IMR-90 (cell line): ENCODE measurements at regions not wholly inside any gene's neighbourhood (a gene's known extent, or its start where the extent isn't known, plus 50 kb on each side); places are given as distances from the start of the nearest gene placed in this dataset.

Experiments used
- ATAC-seq: fragments of 200-7000 bp; cut with Tn5 transposase; 2 replicates; pipeline ENCODE4 v1.9.1; 2020; ENCODE audit warnings: low read depth, mild to moderate bottlenecking, moderate library complexity
- BruUV-seq: library from RNA; stranded (reverse); fragments of 400-500 nt; replicated peaks from 2 replicates; lab custom pipeline; 2021; lab: Mats Ljungman, UMichigan
- CTCF ChIA-PET: fragments of 300-600 bp; formaldehyde crosslinking; extraction: SDS; loops from one replicate; lab custom pipeline; 2021; ENCODE audit warnings: antibody characterized with exemption; lab: Yijun Ruan, JAX
- POLR2A ChIA-PET: fragments of 300-600 bp; sonication (Branson Sonifier 250); formaldehyde crosslinking; loops from one replicate; lab custom pipeline; 2022; ENCODE audit warnings: antibody characterized with exemption; ENCODE audit not compliant: unreplicated experiment; lab: Charles Lee
- DNase-seq: peaks from one replicate; pipeline ENCODE4 v3.0.0; 2013
- H2AFZ ChIP-seq: replicated peaks from 2 replicates; pipeline ENCODE3; 2013; ENCODE audit warnings: low read length, mild to moderate bottlenecking; ENCODE audit not compliant: poor library complexity
- H2AK5ac ChIP-seq: 2 replicates; pipeline ENCODE4 v1.6.1; 2013; ENCODE audit warnings: low read depth, low read length, inconsistent platforms
- H2AK9ac ChIP-seq: replicated peaks from 2 replicates; pipeline ENCODE3; 2013; ENCODE audit warnings: mild to moderate bottlenecking, low read depth, low read length, moderate library complexity; ENCODE audit not compliant: poor library complexity
- H2BK120ac ChIP-seq: 2 replicates; pipeline ENCODE4 v1.6.1; 2013; ENCODE audit warnings: low read depth, low read length, inconsistent platforms
- H2BK15ac ChIP-seq: 3 replicates; pipeline ENCODE4 v1.6.1; 2013; ENCODE audit warnings: low read depth, low read length, inconsistent platforms
- H2BK20ac ChIP-seq: 2 replicates; pipeline ENCODE4 v1.6.1; 2013; ENCODE audit warnings: low read depth, mild to moderate bottlenecking, inconsistent platforms, low read length, moderate library complexity
- H2BK5ac ChIP-seq: 2 replicates; pipeline ENCODE4 v1.6.1; 2013; ENCODE audit warnings: mild to moderate bottlenecking, low read depth, low read length, inconsistent platforms; ENCODE audit not compliant: poor library complexity, severe bottlenecking
- H3K14ac ChIP-seq: replicated peaks from 2 replicates; pipeline ENCODE4 v1.6.1; 2013; ENCODE audit warnings: low read depth, low read length, inconsistent platforms
- H3K18ac ChIP-seq: 2 replicates; pipeline ENCODE4 v1.6.1; 2013; ENCODE audit warnings: low read depth, low read length, control low read depth
- H3K23ac ChIP-seq: 2 replicates; pipeline ENCODE4 v1.6.1; 2013; ENCODE audit warnings: low read depth, low read length, inconsistent platforms
- H3K27ac ChIP-seq: 2 replicates; pipeline ENCODE4 v1.5.1; 2013; ENCODE audit warnings: mild to moderate bottlenecking, control low read depth, low read length; ENCODE audit not compliant: insufficient read depth
- H3K27me3 ChIP-seq: 2 replicates; pipeline ENCODE4 v1.6.1; 2013; ENCODE audit warnings: low read length; ENCODE audit not compliant: control insufficient read depth, insufficient read depth
- H3K36me3 ChIP-seq: 2 replicates; pipeline ENCODE4 v1.6.1; 2013; ENCODE audit warnings: low read length, mixed read lengths; ENCODE audit not compliant: control insufficient read depth, insufficient read depth
- H3K4ac ChIP-seq: 2 replicates; pipeline ENCODE4 v1.6.1; 2013; ENCODE audit warnings: low read depth, low read length, inconsistent platforms
- H3K4me1 ChIP-seq: 2 replicates; pipeline ENCODE4 v1.6.1; 2013; ENCODE audit warnings: low read length, mixed read lengths; ENCODE audit not compliant: control insufficient read depth, insufficient read depth
- H3K4me2 ChIP-seq: 2 replicates; pipeline ENCODE4 v1.6.1; 2013; ENCODE audit warnings: low read depth, mild to moderate bottlenecking, control low read depth, low read length, moderate library complexity
- H3K4me3 ChIP-seq: 2 replicates; pipeline ENCODE4 v1.5.1; 2013; ENCODE audit warnings: low read depth, mild to moderate bottlenecking, control low read depth, low read length, moderate library complexity; ENCODE audit not compliant: insufficient read depth
- H3K56ac ChIP-seq: 2 replicates; pipeline ENCODE4 v1.6.1; 2013; ENCODE audit warnings: low read length, inconsistent platforms; ENCODE audit not compliant: insufficient read depth; ENCODE audit errors: extremely low read depth
- H3K79me1 ChIP-seq, 2 experiments: 2 replicates each; pipeline ENCODE4 v1.6.1; 2013; ENCODE audit warnings: low read length in 2 of 2, inconsistent platforms in 1 of 2, low read depth in 1 of 2
- H3K9ac ChIP-seq: 2 replicates; pipeline ENCODE4 v1.6.1; 2013; ENCODE audit warnings: low read depth, low read length, control low read depth
- H3K9me1 ChIP-seq: 2 replicates; pipeline ENCODE4 v1.6.1; 2013; ENCODE audit warnings: low read length, inconsistent platforms; ENCODE audit not compliant: insufficient read depth
- H3K9me3 ChIP-seq: 2 replicates; pipeline ENCODE4 v1.6.1; 2013; ENCODE audit warnings: low read length; ENCODE audit not compliant: control insufficient read depth, insufficient read depth
- H4K20me1 ChIP-seq: 2 replicates; pipeline ENCODE4 v1.6.1; 2013; ENCODE audit warnings: low read length, inconsistent platforms; ENCODE audit not compliant: insufficient read depth
- H4K5ac ChIP-seq: 2 replicates; pipeline ENCODE4 v1.6.1; 2013; ENCODE audit warnings: mild to moderate bottlenecking, low read depth, low read length, control low read depth
- H4K8ac ChIP-seq, 2 experiments: 2 replicates each; pipeline ENCODE4 v1.6.1; 2013; ENCODE audit warnings: low read depth in 2 of 2, low read length in 2 of 2, control low read depth in 1 of 2, inconsistent platforms in 1 of 2
- H4K91ac ChIP-seq: 2 replicates; pipeline ENCODE4 v1.6.1; 2013; ENCODE audit warnings: low read depth, low read length, inconsistent platforms; ENCODE audit not compliant: insufficient read depth
- CEBPB ChIP-seq: IDR thresholded peaks from 2 replicates; pipeline ENCODE4 v1.6.1; 2012; ENCODE audit warnings: low read depth, low read length, improper control_type of control experiment
- WGBS, 2 experiments: methylation state at CpG; one replicate each; pipeline versions ENCODE4 v1.1.5 to v1.1.7; 2013; ENCODE audit warnings: missing lambda C conversion rate in 2 of 2; ENCODE audit not compliant: insufficient read length in 1 of 2; ENCODE audit errors: extremely low coverage in 2 of 2; 5-methylcytosine and 5-hydroxymethylcytosine counted together
- dilution Hi-C: fragments of 300-500 bp; cut with HindIII; formaldehyde crosslinking; loops from one replicate; pipeline ENCODE4 v1.14.3; 2018; ENCODE audit warnings: low sequenced_read_pairs; ENCODE audit not compliant: unreplicated experiment
- in situ Hi-C: fragments of 300-500 bp; cut with MboI; formaldehyde crosslinking; loops from 3 replicates; pipeline ENCODE4 v1.14.3; 2019; ENCODE audit warnings: low sequenced_read_pairs, inconsistent platforms, mixed read lengths
- intact Hi-C: fragments of 100-400 bp; cut with micrococcal nuclease; formaldehyde crosslinking; loops from 2 replicates; pipeline ENCODE4 v1.10.0; 2022

GRCh38 chr2:123162400-123163016, 862.6 kb upstream of the CNTNAP5 start:
- Histone ChIP-seq H2BK15ac (no peak overlapping the region), H2BK120ac (no peak overlapping the region), H3K4me2 (no peak overlapping the region), H3K4me3 (no peak overlapping the region), H3K4me1 (no peaks in the 10 kb centered on the region), H3K18ac (no peak overlapping the region), H2BK20ac (no peak overlapping the region), H4K91ac (no peak overlapping the region), H3K27me3 (no peaks in the 10 kb centered on the region), H3K9me1 (no peaks in the 10 kb centered on the region), H2AFZ (no peak overlapping the region), H2AK5ac (no peak overlapping the region), H3K9me3 (peaks cover 2% of the 10 kb centered on the region; the same call in 1 of the 2 replicates), H4K8ac (no peak overlapping the region), H4K20me1 (no peaks in the 10 kb centered on the region), H3K27ac (no peak overlapping the region), H3K36me3 (no peaks in the 10 kb centered on the region), H3K4ac (no peak overlapping the region), H3K23ac (no peak overlapping the region), H2AK9ac (no peak overlapping the region), H3K79me1 (no peaks in the 10 kb centered on the region), H3K56ac (no peak overlapping the region), H2BK5ac (no peak overlapping the region), H4K5ac (no peak overlapping the region), H3K9ac (no peak overlapping the region), H3K14ac (no peak overlapping the region)
- ATAC-seq (no peak), DNase-seq (no peak)
- no TSS peak for BruUV-seq
- intact Hi-C loops: no loop called here
- no CpG with 5 or more reads among the region's 1 CpG for WGBS, 2 experiments
- in situ Hi-C loops: no loop called here
- ChIA-PET POLR2A (no interaction called here), CTCF (interaction anchor here (0.5 kb wide), 1 partner anchor 1118 kb away, joined by 3 read pairs; no protein-coding TSS in a partner anchor)
- TF ChIP-seq CEBPB: no peak
- dilution Hi-C loops: no loop called here
